K562 (cell line): ENCODE measurements at regions not wholly inside any gene's neighbourhood (a gene's known extent, or its start where the extent isn't known, plus 50 kb on each side); places are given as distances from the start of the nearest gene placed in this dataset.

ENCODE experiments used
- ATF3 ChIP-seq, 2 experiments: fragments of 450-650 bp in 1 of 2; sonication (generic) in 1 of 2; formaldehyde crosslinking in 1 of 2; IDR thresholded peaks in 1 of 2; conservative IDR thresholded peaks in 1 of 2; 2 replicates each; pipeline versions ENCODE4 v1.6.1 to v1.8.1; 2016 to 2023; ENCODE audit warnings: mild to moderate bottlenecking in 2 of 2, moderate library complexity in 2 of 2, inconsistent platforms in 1 of 2, missing genetic modification reagents in 1 of 2
- FOXJ2 ChIP-seq: fragments of 200-800 bp; sonication (Bioruptor generic); IDR thresholded peaks from 2 replicates; pipeline ENCODE4 v1.6.1; 2016; ENCODE audit warnings: missing genetic modification characterization, missing compliant biosample characterization
- NFXL1 ChIP-seq: fragments of 450-650 bp; formaldehyde crosslinking; IDR thresholded peaks from 2 replicates; pipeline ENCODE4 v1.4.0; 2021; ENCODE audit warnings: mild to moderate bottlenecking
- NONO ChIP-seq, 2 experiments: fragments of 200-400 bp in 1 of 2; fragments of 450-650 bp in 1 of 2; formaldehyde crosslinking in 1 of 2; IDR thresholded peaks; 2 replicates each; pipeline ENCODE4 v1.6.1; 2017; ENCODE audit warnings: low read depth in 2 of 2, mild to moderate bottlenecking in 2 of 2, moderate library complexity in 2 of 2, low read length in 1 of 2
- RAD21 ChIP-seq, 2 experiments: fragments of 250-450 bp in 1 of 2; fragments of 450-650 bp in 1 of 2; sonication (Bioruptor Pico) in 1 of 2; formaldehyde crosslinking in 1 of 2; IDR thresholded peaks in 1 of 2; conservative IDR thresholded peaks in 1 of 2; 2 replicates each; pipeline versions ENCODE4 v1.4.0 to v1.8.0; 2020 to 2022; ENCODE audit warnings: mild to moderate bottlenecking in 2 of 2, moderate library complexity in 1 of 2
- REST ChIP-seq, 2 experiments: fragments of 450-650 bp; formaldehyde crosslinking in 1 of 2; IDR thresholded peaks; 2 replicates each; pipeline versions ENCODE4 v1.4.0 to v1.6.1; 2014 to 2020; ENCODE audit warnings: mild to moderate bottlenecking in 2 of 2, borderline replicate concordance in 1 of 2, low read depth in 1 of 2
- RHOXF2B ChIP-seq: fragments of 250-450 bp; sonication (Bioruptor Pico); conservative IDR thresholded peaks from 2 replicates; pipeline ENCODE4 v1.5.1; 2021
- SMC3 ChIP-seq: conservative IDR thresholded peaks from 2 replicates; pipeline ENCODE4 v1.6.1; 2011; ENCODE audit warnings: low read depth, low read length, improper control_type of control experiment; ENCODE audit not compliant: insufficient read depth
- ZNF592 ChIP-seq: fragments of 450-650 bp; IDR thresholded peaks from 2 replicates; pipeline ENCODE4 v1.6.1; 2017; ENCODE audit warnings: antibody characterized with exemption, mild to moderate bottlenecking

GRCh38 chr9:4382722-4383317 lies 83.0 kb upstream of the GLIS3 start (continued):
- TF ChIP-seq REST (IDR thresholded peaks at IDR 0.05; ENCODE audit: borderline replicate concordance) = peak; percentile 6; the same call in 1 of the 2 replicates
- no peak for TF ChIP-seq REST (CRISPR knock-in tag; IDR thresholded peaks at IDR 0.05; ENCODE audit: low read depth)
- no peak for TF ChIP-seq NONO (IDR thresholded peaks at IDR 0.05; ENCODE audit: low read depth in 2 of 2, low read length in 1 of 2)
- TF ChIP-seq ZNF592 = no peak
- TF ChIP-seq ATF3 (IDR thresholded peaks at IDR 0.05) = no peak
- no peak for TF ChIP-seq ATF3 (CRISPR knock-in tag; conservative IDR thresholded peaks at IDR 0.05)
- peak in 1 of 2 experiments; percentile 40; a peak in 2 of 4 replicates for TF ChIP-seq RAD21 (CRISPR knock-in tag; conservative IDR thresholded peaks at IDR 0.05 in 1 of 2, IDR thresholded peaks at IDR 0.05 in 1 of 2)
- no peak for TF ChIP-seq NFXL1 (CRISPR knock-in tag)
- 0 out of 2 replicates have a peak, but pooled peaks have one; percentile 5 for TF ChIP-seq SMC3
- no peak for TF ChIP-seq RHOXF2B (CRISPR knock-in tag)
- TF ChIP-seq FOXJ2 = no peak
